Mesendoderm (in vitro differentiated cells): ENCODE measurements at regions not wholly inside any gene's neighbourhood (a gene's known extent, or its start where the extent isn't known, plus 50 kb on each side); places are given as distances from the start of the nearest gene placed in this dataset.
"Not testable (repeated sequence)": the region's sequence is repeated elsewhere in the genome, so short reads cannot be mapped to it uniquely, and the experiment has no call there.

Experiments
- DNase-seq: peaks from one replicate; pipeline ENCODE4 v3.0.0; 2013
- H2AK5ac ChIP-seq: 2 replicates; pipeline ENCODE4 v1.6.1; 2013; ENCODE audit warnings: low read length, inconsistent platforms
- H2BK120ac ChIP-seq: 2 replicates; pipeline ENCODE4 v1.6.1; 2013; ENCODE audit warnings: low read depth, mild to moderate bottlenecking, low read length, moderate library complexity, mixed read lengths
- H2BK15ac ChIP-seq: replicated peaks from 2 replicates; pipeline ENCODE4 v1.6.1; 2013; ENCODE audit warnings: low read depth, mild to moderate bottlenecking, moderate library complexity
- H2BK5ac ChIP-seq: 2 replicates; pipeline ENCODE4 v1.6.1; 2013; ENCODE audit warnings: low read length, inconsistent platforms
- H3K18ac ChIP-seq: 2 replicates; pipeline ENCODE4 v1.6.1; 2013; ENCODE audit warnings: mild to moderate bottlenecking, low read length, mixed read lengths
- H3K23ac ChIP-seq: one replicate; pipeline ENCODE4 v1.6.1; 2013; ENCODE audit warnings: low read length
- H3K27ac ChIP-seq: 2 replicates; pipeline ENCODE4 v1.5.1; 2013; ENCODE audit warnings: low read depth, mild to moderate bottlenecking, inconsistent platforms, low read length, moderate library complexity
- H3K27me3 ChIP-seq: 2 replicates; pipeline ENCODE4 v1.6.1; 2013; ENCODE audit warnings: low read length, control low read depth, mild to moderate bottlenecking, inconsistent platforms; ENCODE audit not compliant: insufficient read depth, poor library complexity
- H3K36me3 ChIP-seq: 2 replicates; pipeline ENCODE4 v1.6.1; 2013; ENCODE audit warnings: low read length, inconsistent platforms; ENCODE audit not compliant: control insufficient read depth, insufficient read depth
- H3K4ac ChIP-seq: one replicate; pipeline ENCODE4 v1.6.1; 2013; ENCODE audit warnings: low read depth, mild to moderate bottlenecking, low read length, moderate library complexity
- H3K4me1 ChIP-seq: 2 replicates; pipeline ENCODE4 v1.6.1; 2013; ENCODE audit warnings: low read depth, low read length, inconsistent platforms; ENCODE audit not compliant: control insufficient read depth
- H3K4me2 ChIP-seq: 2 replicates; pipeline ENCODE4 v1.6.1; 2013; ENCODE audit warnings: low read length
- H3K4me3 ChIP-seq: 2 replicates; pipeline ENCODE4 v1.5.1; 2013; ENCODE audit warnings: mild to moderate bottlenecking, low read length
- H3K56ac ChIP-seq: one replicate; pipeline ENCODE4 v1.6.1; 2013; ENCODE audit warnings: low read length
- H3K79me1 ChIP-seq: 2 replicates; pipeline ENCODE4 v1.6.1; 2013; ENCODE audit warnings: low read length, inconsistent platforms
- H3K79me2 ChIP-seq: 2 replicates; pipeline ENCODE4 v1.6.1; 2013; ENCODE audit warnings: mild to moderate bottlenecking, low read length; ENCODE audit not compliant: control insufficient read depth, insufficient read depth
- H3K9ac ChIP-seq: 2 replicates; pipeline ENCODE4 v1.6.1; 2013; ENCODE audit warnings: low read length, inconsistent platforms
- H4K5ac ChIP-seq: one replicate; pipeline ENCODE4 v1.6.1; 2013; ENCODE audit warnings: low read length
- H4K8ac ChIP-seq: one replicate; pipeline ENCODE4 v1.6.1; 2013; ENCODE audit warnings: low read depth, mild to moderate bottlenecking, control low read depth, low read length, moderate library complexity
- WGBS: extraction: QIAGEN DNeasy Blood & Tissue Kit; methylation state at CpG from one replicate; pipeline ENCODE4 v1.1.7; 2013; ENCODE audit warnings: low lambda C conversion rate, missing lambda C conversion rate; ENCODE audit not compliant: insufficient coverage; ENCODE audit errors: extremely low coverage; 5-methylcytosine and 5-hydroxymethylcytosine counted together

- H3K4me2 ChIP-seq, H3K79me1 ChIP-seq, H3K9ac ChIP-seq, H2BK15ac ChIP-seq, H4K5ac ChIP-seq, H3K27ac ChIP-seq, H4K8ac ChIP-seq, H2BK5ac ChIP-seq, H3K4ac ChIP-seq, H2AK5ac ChIP-seq, H3K36me3 ChIP-seq, H3K4me3 ChIP-seq, H3K27me3 ChIP-seq, H3K4me1 ChIP-seq, H3K18ac ChIP-seq, H2BK120ac ChIP-seq, H3K23ac ChIP-seq, DNase-seq, H3K56ac ChIP-seq, H3K79me2 ChIP-seq: not testable (repeated sequence)
- no CpG with 5 or more reads among the region's 4 CpGs for WGBS
Measured at GRCh38 chr16:11420067-11420466, 74.8 kb downstream of the RMI2 start.

- no peak overlapping the region for H3K4me2 ChIP-seq
- H3K56ac ChIP-seq: no peak overlapping the region
- no peak overlapping the region for H2BK120ac ChIP-seq
- no peak overlapping the region for H2BK15ac ChIP-seq
- no peak overlapping the region for H2AK5ac ChIP-seq
- DNase-seq: no peak
- H3K9ac ChIP-seq: no peak overlapping the region
- H3K79me1 ChIP-seq: no peaks in the 10 kb centered on the region
- no peaks in the 10 kb centered on the region for H3K4me1 ChIP-seq
- H2BK5ac ChIP-seq: no peak overlapping the region
- no peak overlapping the region for H3K4ac ChIP-seq
- no CpG with 5 or more reads among the region's 3 CpGs for WGBS
- H4K5ac ChIP-seq: no peak overlapping the region
- H3K27me3 ChIP-seq: no peaks in the 10 kb centered on the region
- H4K8ac ChIP-seq: no peak overlapping the region
- H3K79me2 ChIP-seq: no peaks in the 10 kb centered on the region
- H3K27ac ChIP-seq: no peak overlapping the region
- H3K4me3 ChIP-seq: no peak overlapping the region
- no peak overlapping the region for H3K18ac ChIP-seq
- H3K36me3 ChIP-seq: no peaks in the 10 kb centered on the region
- no peak overlapping the region for H3K23ac ChIP-seq
Measured at GRCh38 chr16:11420895-11421294, 75.6 kb downstream of the RMI2 start.

- no peak overlapping the region for H2AK5ac ChIP-seq
- no peaks in the 10 kb centered on the region for H3K79me2 ChIP-seq
- H3K4me1 ChIP-seq: no peaks in the 10 kb centered on the region
- H2BK5ac ChIP-seq: no peak overlapping the region
- no peak overlapping the region for H3K4ac ChIP-seq
- no peak overlapping the region for H3K9ac ChIP-seq
- no peak overlapping the region for H2BK120ac ChIP-seq
- H3K36me3 ChIP-seq: no peaks in the 10 kb centered on the region
- H3K56ac ChIP-seq: no peak overlapping the region
- WGBS: no CpG with 5 or more reads among the region's 26 CpGs
- no peak for DNase-seq
- no peak overlapping the region for H3K23ac ChIP-seq
- no peak overlapping the region for H3K4me2 ChIP-seq
- H4K8ac ChIP-seq: no peak overlapping the region
- H3K18ac ChIP-seq: no peak overlapping the region
- H3K27ac ChIP-seq: no peak overlapping the region
- H4K5ac ChIP-seq: no peak overlapping the region
- H3K4me3 ChIP-seq: no peak overlapping the region
- H2BK15ac ChIP-seq: no peak overlapping the region
- no peaks in the 10 kb centered on the region for H3K27me3 ChIP-seq
- no peaks in the 10 kb centered on the region for H3K79me1 ChIP-seq
Measured at GRCh38 chr16:11422381-11423314, 77.4 kb downstream of the RMI2 start.

- Histone ChIP-seq H4K8ac (no peak overlapping the region), H3K18ac (no peak overlapping the region), H3K9ac (no peak overlapping the region), H2AK5ac (no peak overlapping the region), H2BK120ac (no peak overlapping the region), H3K27me3 (no peaks in the 10 kb centered on the region), H3K4ac (no peak overlapping the region), H3K27ac (no peak overlapping the region), H3K56ac (no peak overlapping the region), H3K4me1 (no peaks in the 10 kb centered on the region), H4K5ac (no peak overlapping the region), H3K79me2 (no peaks in the 10 kb centered on the region), H3K23ac (no peak overlapping the region), H3K4me2 (no peak overlapping the region), H3K79me1 (no peaks in the 10 kb centered on the region), H3K4me3 (no peak overlapping the region), H3K36me3 (no peaks in the 10 kb centered on the region), H2BK5ac (no peak overlapping the region), H2BK15ac (no peak overlapping the region)
- DNase-seq: no peak
- no CpG with 5 or more reads among the region's 24 CpGs for WGBS
Measured at GRCh38 chr16:11423315-11424117, 78.3 kb downstream of the RMI2 start.

GRCh38 chr16:11424118-11424460 is 78.8 kb downstream of the RMI2 start:
- H3K36me3 ChIP-seq: no peaks in the 10 kb centered on the region
- H2BK5ac ChIP-seq: no peak overlapping the region
- H3K27ac ChIP-seq: no peak overlapping the region
- H3K27me3 ChIP-seq: no peaks in the 10 kb centered on the region
- H4K8ac ChIP-seq: no peak overlapping the region
- H3K4me2 ChIP-seq: no peak overlapping the region
- H3K4me1 ChIP-seq: no peaks in the 10 kb centered on the region
- no peak overlapping the region for H4K5ac ChIP-seq
- no peak overlapping the region for H3K4ac ChIP-seq
- H3K4me3 ChIP-seq: no peak overlapping the region
- no peak overlapping the region for H2BK120ac ChIP-seq
- H3K23ac ChIP-seq: no peak overlapping the region
- no CpG with 5 or more reads among the region's 15 CpGs for WGBS
- no peak overlapping the region for H3K56ac ChIP-seq
- no peak overlapping the region for H2BK15ac ChIP-seq
- no peak overlapping the region for H2AK5ac ChIP-seq
- no peaks in the 10 kb centered on the region for H3K79me1 ChIP-seq
- no peak overlapping the region for H3K18ac ChIP-seq
- H3K9ac ChIP-seq: no peak overlapping the region
- no peak for DNase-seq
- H3K79me2 ChIP-seq: no peaks in the 10 kb centered on the region
